GM12878 (cell line): ENCODE measurements at regions not wholly inside any gene's neighbourhood (a gene's known extent, or its start where the extent isn't known, plus 50 kb on each side); places are given as distances from the start of the nearest gene placed in this dataset.

ENCODE experiments used
- ATAC-seq: fragments of 200-7000 bp; cut with Tn5 transposase; 3 replicates; pipeline ENCODE4 v1.9.1; 2020; ENCODE audit warnings: mild to moderate bottlenecking, moderate library complexity
- BruUV-seq: library from RNA; stranded (reverse); fragments of 400-500 nt; replicated peaks from 2 replicates; lab custom pipeline; 2021; lab: Mats Ljungman, UMichigan
- CTCF ChIA-PET: fragments of 300-600 bp; sonication (Branson Sonifier 250); formaldehyde crosslinking; extraction: SDS; loops from one replicate; lab custom pipeline; 2021; ENCODE audit warnings: inconsistent platforms; lab: Yijun Ruan, JAX
- POLR2A ChIA-PET: fragments of 350-600 bp; formaldehyde crosslinking; extraction: SDS; loops from one replicate; lab custom pipeline; 2021; ENCODE audit warnings: inconsistent platforms; lab: Charles Lee
- RAD21 ChIA-PET: fragments of 300-600 bp; sonication (Branson Sonifier 250); formaldehyde crosslinking; loops from one replicate; lab custom pipeline; 2023; ENCODE audit warnings: antibody characterized with exemption; ENCODE audit not compliant: unreplicated experiment; lab: Charles Lee
- SMC1A ChIA-PET: fragments of 300-600 bp; sonication (Branson Sonifier 250); formaldehyde crosslinking; loops from one replicate; lab custom pipeline; 2023; ENCODE audit not compliant: unreplicated experiment, uncharacterized antibody; lab: Charles Lee
- DNase-seq: peaks from one replicate; pipeline ENCODE4 v3.0.0-alpha.2; 2011; ENCODE audit warnings: low read depth, low spot score
- FAIRE-seq: peaks from 3 replicates; lab custom pipeline; 2011; peaks lifted over from hg19 to GRCh38; lab: Jason Lieb, UNC
- H2AFZ ChIP-seq: 2 replicates; pipeline ENCODE4 v1.6.0; 2011; ENCODE audit warnings: low read depth, low read length, control low read depth; ENCODE audit not compliant: control insufficient read depth
- H3K27ac ChIP-seq: 2 replicates; pipeline ENCODE4 v1.5.1; 2011; ENCODE audit warnings: control low read depth; ENCODE audit not compliant: control insufficient read depth, insufficient read depth
- H3K27me3 ChIP-seq, 2 experiments: replicated peaks in 1 of 2; 2 replicates each; pipeline versions ENCODE4 v1.6.0 to v1.6.1; 2011; ENCODE audit warnings: low read length in 1 of 2; ENCODE audit not compliant: control insufficient read depth in 2 of 2, insufficient read depth in 2 of 2
- H3K36me3 ChIP-seq, 2 experiments: 2 replicates each; pipeline ENCODE4 v1.5.1; 2011; ENCODE audit warnings: low read length in 1 of 2; ENCODE audit not compliant: control insufficient read depth in 2 of 2, insufficient read depth in 2 of 2
- H3K4me1 ChIP-seq: 2 replicates; pipeline ENCODE4 v1.6.1; 2011; ENCODE audit warnings: mild to moderate bottlenecking, low read length, moderate library complexity, mixed read lengths; ENCODE audit not compliant: control insufficient read depth, insufficient read depth
- H3K4me2 ChIP-seq: 2 replicates; pipeline ENCODE4 v1.6.0; 2011; ENCODE audit warnings: control low read depth; ENCODE audit not compliant: control insufficient read depth, insufficient read depth
- H3K4me3 ChIP-seq: fragments of 200-600 bp; sonication (generic); 2 replicates; pipeline ENCODE4 v1.5.1; 2016
- H3K79me2 ChIP-seq: 2 replicates; pipeline ENCODE4 v1.6.0; 2011; ENCODE audit warnings: low read length; ENCODE audit not compliant: control insufficient read depth, insufficient read depth
- H3K9ac ChIP-seq: 2 replicates; pipeline ENCODE4 v1.8.0; 2011; ENCODE audit warnings: low read length, control low read depth, mixed read lengths; ENCODE audit not compliant: control insufficient read depth, insufficient read depth
- H3K9me3 ChIP-seq: replicated peaks from 3 replicates; pipeline ENCODE4 v1.5.1; 2011; ENCODE audit warnings: mild to moderate bottlenecking, low read length; ENCODE audit not compliant: control insufficient read depth, insufficient read depth
- H4K20me1 ChIP-seq: 2 replicates; pipeline ENCODE4 v1.6.0; 2011; ENCODE audit not compliant: control insufficient read depth, insufficient read depth
- ATF3 ChIP-seq: IDR thresholded peaks from 2 replicates; pipeline ENCODE4 v1.6.1; 2011; ENCODE audit warnings: low read depth, mild to moderate bottlenecking, low read length, moderate library complexity, borderline replicate concordance; ENCODE audit errors: extremely low read depth
- BMI1 ChIP-seq: fragments of 450-650 bp; IDR thresholded peaks from 2 replicates; pipeline ENCODE4 v1.6.1; 2016; ENCODE audit warnings: mild to moderate bottlenecking, moderate library complexity, borderline replicate concordance
- CTCF ChIP-seq, 3 experiments: IDR thresholded peaks in 2 of 3; conservative IDR thresholded peaks in 1 of 3; 2 replicates each; pipeline ENCODE4 v1.5.1; 2011; ENCODE audit warnings: low read depth in 3 of 3, low read length in 3 of 3, mild to moderate bottlenecking in 3 of 3, control low read depth in 2 of 3, moderate library complexity in 2 of 3, inconsistent platforms in 1 of 3, mixed read lengths in 1 of 3; ENCODE audit not compliant: control insufficient read depth in 2 of 3, insufficient read depth in 1 of 3; ENCODE audit errors: extremely low read depth in 1 of 3
- JUND ChIP-seq: IDR thresholded peaks from 2 replicates; pipeline ENCODE4 v1.6.1; 2012; ENCODE audit warnings: low read depth, mild to moderate bottlenecking, low read length, improper control_type of control experiment, moderate library complexity
- KDM1A ChIP-seq: fragments of 200-600 bp; sonication (generic); IDR thresholded peaks from 2 replicates; pipeline ENCODE4 v1.6.1; 2016; ENCODE audit warnings: borderline replicate concordance
- NKRF ChIP-seq: fragments of 450-650 bp; conservative IDR thresholded peaks from 2 replicates; pipeline ENCODE4 v1.6.1; 2017; ENCODE audit warnings: mild to moderate bottlenecking, moderate library complexity
- SMARCA5 ChIP-seq: fragments of 450-650 bp; IDR thresholded peaks from 2 replicates; pipeline ENCODE4 v1.6.1; 2017; ENCODE audit warnings: mild to moderate bottlenecking
- SMC3 ChIP-seq: IDR thresholded peaks from 2 replicates; pipeline ENCODE4 v1.6.1; 2011; ENCODE audit warnings: low read length, improper control_type of control experiment, borderline replicate concordance
- TCF3 ChIP-seq: IDR thresholded peaks from 2 replicates; pipeline ENCODE4 v1.6.1; 2012; ENCODE audit warnings: low read depth, mild to moderate bottlenecking, low read length, borderline replicate concordance; ENCODE audit not compliant: insufficient read depth
- TCF7 ChIP-seq: IDR thresholded peaks from 2 replicates; pipeline ENCODE4 v1.6.1; 2014; ENCODE audit warnings: antibody characterized with exemption, borderline replicate concordance
- ZBTB4 ChIP-seq: fragments of 450-650 bp; formaldehyde crosslinking; IDR thresholded peaks from 2 replicates; pipeline ENCODE4 v1.4.0; 2022; ENCODE audit warnings: mild to moderate bottlenecking, moderate library complexity
- ZBTB40 ChIP-seq: fragments of 450-650 bp; IDR thresholded peaks from 2 replicates; pipeline ENCODE4 v1.6.1; 2016; ENCODE audit warnings: mild to moderate bottlenecking, moderate library complexity, borderline replicate concordance
- ZNF622 ChIP-seq: fragments of 450-650 bp; IDR thresholded peaks from 2 replicates; pipeline ENCODE4 v1.6.1; 2017; ENCODE audit warnings: mild to moderate bottlenecking, inconsistent platforms
- WGBS: methylation state at CpG from one replicate; pipeline ENCODE4 v1.1.6; 2016; ENCODE audit warnings: low lambda C conversion rate; ENCODE audit not compliant: insufficient replicate concordance, insufficient coverage; ENCODE audit errors: missing lambda C conversion rate; 5-methylcytosine and 5-hydroxymethylcytosine counted together
- in situ Hi-C: fragments of 300-500 bp; cut with MboI; formaldehyde crosslinking; loops from 9 replicates; pipeline ENCODE4 v1.14.3; 2018; ENCODE audit warnings: mixed read lengths
- intact Hi-C: fragments of 100-400 bp; cut with micrococcal nuclease; formaldehyde crosslinking; loops from one replicate; pipeline ENCODE4 v1.14.2; 2022; ENCODE audit not compliant: unreplicated experiment

GRCh38 chr3:191627064-191627463, 166.1 kb downstream of the PYDC2 start:
- no peaks in the 10 kb centered on the region for H3K79me2 ChIP-seq
- ChIA-PET POLR2A (no interaction called here), CTCF (no interaction called here), SMC1A (interaction anchor here (0.6 to 1.0 kb wide), 3 partner anchors 27 to 493 kb away, joined by 3 read pairs; no protein-coding TSS in a partner anchor), RAD21 (no interaction called here)
- intact Hi-C loops, result no loop called here
- TF ChIP-seq JUND (no peak), CTCF (IDR thresholded peaks at IDR 0.05 in 2 of 3, conservative IDR thresholded peaks at IDR 0.05 in 1 of 3; ENCODE audit: control insufficient read depth in 2 of 3, extremely low read depth in 1 of 3, insufficient read depth in 1 of 3, low read depth in 3 of 3, low read length in 3 of 3) (no peak), ZBTB4 (no peak), BMI1 (no peak), NKRF (no peak), SMC3 (no peak), TCF3 (no peak), ATF3 (no peak), ZBTB40 (no peak), KDM1A (no peak), TCF7 (no peak), ZNF622 (no peak), SMARCA5 (no peak)
- H3K36me3 ChIP-seq, result no peaks in the 10 kb centered on the region
- H3K9me3 ChIP-seq, result no peaks in the 10 kb centered on the region
- no peak overlapping the region for H2AFZ ChIP-seq
- WGBS, result 34% methylated on average over 8 of the region's 8 CpGs
- ATAC-seq (no peak), FAIRE-seq (no peak), DNase-seq (no peak)
- no peak overlapping the region for H3K27ac ChIP-seq
- no peak overlapping the region for H3K4me3 ChIP-seq
- BruUV-seq, result no TSS peak
- H3K4me2 ChIP-seq, result no peak overlapping the region
- no peaks in the 10 kb centered on the region for H3K4me1 ChIP-seq
- H4K20me1 ChIP-seq, result no peaks in the 10 kb centered on the region
- H3K27me3 ChIP-seq, result no peaks in the 10 kb centered on the region
- H3K9ac ChIP-seq, result no peak overlapping the region
- in situ Hi-C loops, result no loop called here
